8988T (cell line): ENCODE measurements at regions not wholly inside any gene's neighbourhood (a gene's known extent, or its start where the extent isn't known, plus 50 kb on each side); places are given as distances from the start of the nearest gene placed in this dataset.

ENCODE experiments used
- DNase-seq: peaks from one replicate; pipeline ENCODE4 v3.0.0; 2011

DNA sequence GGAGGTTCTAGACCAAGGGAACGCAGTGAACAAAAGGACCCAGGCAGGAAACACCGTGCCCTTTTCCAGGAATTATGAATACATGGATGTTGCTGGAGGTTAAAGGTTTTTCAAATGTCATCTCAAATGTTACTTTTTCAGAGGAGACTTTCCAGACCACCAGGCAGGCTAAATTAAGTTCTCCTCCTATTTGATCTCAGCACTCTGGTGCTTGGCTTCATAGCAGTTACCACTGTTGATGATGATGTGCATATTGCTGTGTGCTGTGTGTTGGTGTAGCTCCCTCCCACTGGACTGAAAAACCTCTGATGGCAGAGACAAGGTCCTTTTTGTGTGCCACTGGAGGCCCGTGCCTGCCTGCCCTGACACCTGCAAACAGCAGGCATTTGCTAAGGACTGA lies 137.3 kb upstream of the PTPRM start:
- DNase-seq, result no peak

DNA sequence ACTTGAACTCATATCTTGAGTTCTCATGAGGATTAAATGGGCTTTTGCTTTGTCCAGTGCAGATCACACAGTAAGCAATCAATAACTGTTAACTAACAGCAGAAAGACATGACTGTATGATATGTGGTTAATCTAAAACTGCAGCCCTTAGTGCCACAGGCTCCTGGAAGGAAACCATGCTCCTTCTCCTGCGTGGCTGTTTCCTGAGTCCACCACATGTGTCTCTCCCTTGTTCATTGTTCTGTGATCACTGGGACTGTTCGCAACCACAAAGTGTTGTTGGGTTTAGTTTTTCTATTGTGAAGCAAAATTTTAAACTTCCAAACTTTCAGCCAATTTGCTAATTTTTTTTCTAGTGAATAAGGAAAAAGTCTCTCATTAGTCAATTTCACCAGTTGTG lies 130.9 kb upstream of the PTPRM start:
- DNase-seq, result no peak

DNA sequence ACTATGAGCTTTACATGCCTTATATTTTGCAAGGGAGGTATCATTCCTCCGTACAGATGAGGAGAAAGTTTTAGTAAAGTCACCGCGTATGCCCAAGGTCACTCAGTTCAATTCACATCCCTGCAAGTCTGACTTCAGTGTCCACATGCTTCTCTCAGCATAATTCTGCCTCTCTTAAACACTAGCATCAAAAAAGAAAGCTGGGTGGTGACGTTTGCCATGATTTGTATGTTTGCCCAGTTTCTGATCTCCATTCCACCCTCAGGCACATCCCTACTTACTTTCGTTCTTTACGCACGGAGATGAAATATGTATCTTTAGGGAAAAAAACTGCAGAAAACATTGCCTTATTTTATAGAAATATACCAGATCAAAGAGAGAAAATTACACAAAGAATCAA lies 129.2 kb upstream of the PTPRM start:
- no peak for DNase-seq

DNA sequence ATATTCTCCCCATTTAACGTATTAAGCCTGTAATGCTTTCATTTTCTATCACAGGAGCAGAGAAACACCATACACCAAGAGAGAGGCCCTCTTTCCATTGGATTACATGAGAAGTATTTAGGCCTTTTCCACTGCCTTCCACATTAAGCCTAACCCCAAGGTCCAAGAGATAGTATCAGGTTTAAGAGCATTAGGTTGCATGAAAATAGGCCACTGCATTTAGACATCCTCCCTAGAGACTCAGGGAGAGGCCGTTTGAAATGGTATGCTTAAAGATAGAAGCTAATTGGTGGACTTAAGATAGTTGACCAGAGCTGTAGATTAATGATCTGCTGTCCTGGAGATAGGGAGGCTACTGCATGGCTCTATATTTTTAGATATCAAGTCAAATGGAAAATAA lies 128.5 kb upstream of the PTPRM start:
- no peak for DNase-seq

DNA sequence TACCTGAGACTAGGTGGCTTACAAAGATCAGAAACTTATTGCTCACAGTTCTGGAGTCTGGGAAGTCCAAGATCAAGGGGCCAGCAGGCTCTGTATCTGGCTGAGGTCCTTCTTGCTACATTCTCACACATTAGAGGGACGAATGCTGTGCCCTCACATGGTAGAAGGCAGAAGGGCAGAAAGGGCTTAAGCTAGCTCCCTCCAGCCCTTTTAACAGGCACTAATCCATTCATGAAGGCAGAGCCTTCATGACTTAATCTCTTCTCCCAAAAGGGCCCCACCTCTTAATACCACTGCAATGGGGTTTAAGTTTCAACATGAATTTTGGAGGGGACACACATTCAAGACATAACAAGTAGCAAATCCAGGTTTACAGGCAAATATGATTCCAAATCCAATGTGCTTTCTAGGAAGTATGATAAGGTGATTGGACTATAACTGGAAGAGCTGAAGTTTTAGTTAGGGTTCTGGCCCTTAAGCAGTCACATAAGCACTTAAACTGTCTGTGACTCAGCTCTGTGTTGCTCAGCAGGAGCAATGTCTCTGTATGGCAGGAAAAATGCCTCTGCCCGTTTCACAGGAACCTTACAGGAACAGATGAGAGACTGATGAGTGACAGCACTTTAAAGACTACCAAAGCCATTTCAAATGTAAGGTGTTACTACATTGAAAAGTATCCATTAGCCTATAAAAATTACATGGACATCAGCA lies 119.6 kb upstream of the PTPRM start:
- DNase-seq, result no peak

DNA sequence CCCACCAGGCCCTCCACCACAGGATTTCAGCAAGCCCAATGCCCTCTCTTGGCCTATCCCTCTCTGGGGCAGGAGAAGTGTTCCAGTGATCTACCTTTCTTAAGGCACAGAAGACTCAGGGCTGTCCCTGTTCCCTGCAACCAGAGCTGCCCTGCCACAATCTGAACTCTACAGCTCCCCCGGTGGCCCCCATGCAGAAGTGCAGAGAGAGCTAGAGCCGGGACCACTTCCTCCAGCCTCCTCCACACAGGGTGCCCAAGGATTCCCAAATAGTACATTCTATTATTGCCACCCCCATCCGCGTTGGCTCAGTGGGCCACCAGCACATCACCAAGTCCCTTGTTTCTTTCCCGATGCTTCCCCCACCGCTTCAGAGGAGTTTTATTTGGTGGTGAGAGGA lies 114.8 kb upstream of the PTPRM start:
- DNase-seq, result peak; percentile 69

DNA sequence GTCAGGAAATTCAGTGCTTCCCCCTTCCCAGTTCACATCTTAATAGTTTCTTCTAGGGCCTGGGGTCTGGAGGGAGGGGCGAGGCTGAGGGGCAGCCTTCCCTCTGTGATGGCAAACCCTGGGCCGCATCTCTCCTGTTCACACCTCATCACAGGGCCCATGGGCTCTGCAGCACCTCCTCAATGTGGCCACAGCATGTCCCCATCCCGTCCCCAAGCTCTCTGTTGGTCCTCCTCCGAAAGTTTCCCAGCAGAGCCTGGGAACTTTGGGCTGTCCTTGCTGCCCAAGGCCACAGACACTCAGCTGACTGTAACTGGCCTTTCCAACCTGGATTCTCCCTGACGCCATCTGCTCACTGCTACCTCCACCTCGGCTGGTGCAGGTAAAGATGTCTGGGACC lies 112.7 kb upstream of the PTPRM start:
- DNase-seq, result no peak

DNA sequence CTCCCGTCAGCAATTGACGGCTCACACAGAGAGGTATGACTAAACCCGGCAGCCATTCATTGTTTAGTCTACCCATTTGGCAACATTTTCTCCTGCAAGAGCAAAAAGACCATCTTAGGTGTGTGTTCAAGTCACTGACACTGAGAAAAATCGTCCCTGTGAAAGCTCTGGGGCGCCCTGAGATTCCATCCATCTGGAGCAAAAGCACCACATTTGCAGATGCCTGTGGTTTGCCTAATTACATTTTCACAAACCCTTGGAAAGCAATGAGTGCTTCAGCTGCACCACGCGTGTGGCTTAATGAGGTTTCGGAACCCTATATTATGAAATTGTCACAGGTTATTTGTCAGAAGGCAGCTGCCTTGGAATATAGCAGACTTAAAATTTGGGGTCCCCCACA lies 110.7 kb upstream of the PTPRM start:
- no peak for DNase-seq

DNA sequence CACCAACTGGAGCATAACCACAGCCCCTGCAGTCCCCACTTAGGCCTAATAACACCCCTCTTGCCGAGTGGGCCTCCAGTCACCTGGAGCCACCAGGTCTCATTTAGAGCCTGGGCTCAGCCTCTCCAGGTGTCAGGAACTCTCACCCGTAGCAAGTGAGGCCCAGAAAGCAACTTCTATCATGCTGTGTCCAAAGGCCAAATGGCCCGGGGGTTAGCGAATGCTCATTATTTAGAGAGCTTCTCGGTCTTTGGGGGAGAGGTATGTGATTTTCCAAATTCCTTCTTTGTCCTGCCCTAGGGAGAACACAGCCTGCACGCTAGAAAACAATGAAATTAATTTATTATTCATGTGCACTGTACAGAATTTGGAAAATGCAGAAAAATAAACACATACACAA lies 109.9 kb upstream of the PTPRM start:
- no peak for DNase-seq

DNA sequence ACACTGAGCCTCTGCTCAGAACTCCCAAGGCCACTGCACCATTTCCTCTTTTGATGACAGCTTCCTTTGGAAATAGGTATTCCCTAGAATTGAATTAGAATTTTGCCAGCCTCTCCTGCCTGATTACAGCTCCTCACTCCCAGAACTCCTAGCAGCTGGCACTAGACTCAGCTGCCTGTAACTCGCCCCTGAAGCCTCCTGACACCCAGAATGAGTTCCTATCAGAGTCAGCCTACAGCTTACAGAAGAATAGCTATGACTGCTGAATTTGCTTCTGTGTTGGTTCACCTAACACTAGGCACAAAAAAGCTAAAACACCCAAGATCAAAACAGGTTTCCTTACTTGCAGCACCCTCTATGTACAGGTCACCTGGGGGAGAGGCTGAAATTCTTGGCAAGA lies 108.2 kb upstream of the PTPRM start:
- DNase-seq, result no peak

DNA sequence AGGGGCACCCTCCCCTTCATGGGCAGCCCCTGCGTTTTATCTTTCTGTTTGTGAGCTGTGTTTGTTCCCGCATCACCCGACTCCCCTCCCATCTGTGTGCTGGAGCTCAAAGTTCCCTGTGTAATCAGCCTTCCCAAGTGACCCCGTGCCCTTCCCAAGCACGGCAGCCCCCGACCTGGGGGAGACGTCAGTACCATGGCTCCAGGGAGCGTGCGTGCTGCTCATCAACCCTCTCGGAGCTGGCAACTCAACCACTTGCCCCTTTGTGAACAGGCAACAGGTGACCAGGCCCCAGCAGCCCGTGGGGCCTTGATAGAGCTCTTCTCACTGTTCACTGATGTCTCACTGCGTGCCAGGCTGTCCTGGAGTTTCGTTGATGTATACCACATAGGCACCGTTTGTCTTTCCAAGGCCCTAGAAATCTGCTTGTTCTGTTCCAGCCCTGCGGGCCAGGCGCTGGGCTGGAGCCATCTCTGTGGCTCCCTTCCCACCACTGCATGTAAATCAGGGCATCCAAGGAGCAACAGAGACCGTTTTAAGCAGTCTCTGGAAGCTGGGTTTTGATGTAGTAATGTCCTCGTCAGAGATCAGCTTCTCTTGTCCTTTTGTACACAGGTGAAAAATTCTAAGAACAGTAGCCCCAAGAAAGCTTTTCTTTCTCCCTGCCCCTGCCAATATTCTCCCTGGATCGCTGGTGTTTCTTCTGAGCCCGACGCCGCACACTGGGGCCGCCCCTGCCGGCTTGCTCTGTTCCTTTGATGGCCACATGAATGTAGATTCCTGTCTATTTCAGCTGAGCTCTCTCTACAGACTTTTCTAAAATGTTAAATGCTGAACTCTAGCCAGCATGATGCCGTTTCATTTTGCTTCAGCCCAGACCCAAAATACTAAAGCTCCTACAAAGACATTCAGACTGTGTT lies 107.0 kb upstream of the PTPRM start:
- DNase-seq, result no peak

DNA sequence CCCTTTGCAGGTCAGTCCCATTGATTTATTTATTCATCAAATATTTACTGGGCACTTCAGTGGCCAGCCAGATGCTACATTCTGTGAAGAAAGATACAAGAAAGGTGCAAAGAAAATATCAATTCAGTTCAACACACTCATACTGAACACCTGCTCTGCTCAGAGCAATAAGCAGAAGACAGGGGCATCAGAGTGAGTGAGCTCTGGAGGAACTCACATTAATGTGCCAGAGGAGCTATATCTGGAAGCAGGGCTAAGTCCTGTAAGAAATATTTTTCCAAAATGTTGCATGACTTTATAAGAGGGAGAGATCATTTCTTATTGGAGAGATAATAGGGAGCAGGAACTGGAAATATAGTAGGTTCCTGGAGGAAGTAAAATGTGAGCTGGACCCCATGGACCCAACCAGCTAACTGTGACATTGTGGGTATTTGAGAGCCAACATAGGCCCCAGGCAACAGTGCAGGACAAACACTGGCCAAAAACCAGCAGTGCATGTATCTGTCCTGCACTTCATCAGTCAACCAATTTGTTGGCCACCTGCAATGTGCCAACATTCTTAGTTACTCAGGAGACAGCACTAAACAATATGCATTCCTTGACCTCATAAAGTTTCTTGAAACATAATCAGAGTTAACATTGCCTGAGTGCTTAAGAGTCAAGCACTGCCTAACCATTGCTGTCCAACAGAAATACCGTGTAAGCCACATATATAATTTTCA lies 102.7 kb upstream of the PTPRM start:
- DNase-seq, result no peak

DNA sequence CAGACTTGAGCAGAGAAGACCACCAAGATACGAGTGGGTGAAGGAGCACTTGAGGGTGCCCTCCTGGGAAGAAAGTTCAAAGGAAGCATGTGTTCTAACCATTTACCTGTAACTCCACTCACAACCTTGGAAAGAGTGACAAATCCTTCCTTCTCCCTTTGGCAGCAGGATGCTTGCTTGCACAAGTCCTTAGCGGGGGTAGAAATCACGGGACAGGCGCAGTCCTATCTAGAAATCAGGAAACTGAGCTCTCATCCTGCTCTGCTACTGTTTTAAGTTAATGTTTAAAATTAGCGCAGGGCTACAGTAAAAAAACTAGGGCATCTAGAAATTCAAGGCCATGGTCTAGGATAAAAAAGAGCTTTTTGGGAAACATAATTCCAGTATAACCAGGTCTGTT lies 100.9 kb upstream of the PTPRM start:
- DNase-seq, result no peak

DNA sequence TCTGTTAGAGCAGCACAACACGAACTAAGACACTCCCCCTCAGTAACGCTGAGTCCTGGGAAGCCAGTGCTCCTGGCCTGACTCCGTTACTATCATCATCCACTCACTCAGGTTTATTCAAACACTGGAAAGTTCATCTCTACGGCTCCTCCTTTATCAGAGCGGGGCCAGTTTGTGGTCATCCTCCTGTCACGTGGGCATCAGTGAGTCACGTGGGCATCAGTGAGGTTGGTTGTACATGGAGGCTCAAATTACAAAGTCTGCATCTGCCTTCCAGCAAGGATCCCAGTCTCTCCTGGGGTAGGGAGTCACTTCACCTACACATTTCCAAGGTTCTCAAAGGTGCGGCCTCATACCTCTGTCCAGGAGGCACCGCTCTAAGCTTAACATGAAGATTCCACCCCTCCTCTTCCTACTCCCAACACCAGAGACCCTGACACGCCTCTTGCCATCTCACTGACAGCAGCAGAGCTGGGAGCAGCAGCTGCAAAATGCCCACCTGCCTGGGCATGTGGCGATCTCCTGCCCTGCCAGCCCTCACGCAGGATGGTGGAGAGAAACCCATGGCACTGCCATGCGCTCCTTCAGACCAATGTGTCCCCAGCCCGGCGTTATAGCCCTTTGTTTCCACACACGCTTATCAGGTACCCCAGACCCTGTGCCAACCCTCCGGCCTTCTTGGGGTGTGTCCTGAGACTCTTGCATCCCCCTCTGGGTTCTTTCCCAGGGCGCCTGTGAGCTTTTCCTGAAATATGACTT lies 99.2 kb upstream of the PTPRM start:
- no peak for DNase-seq

DNA sequence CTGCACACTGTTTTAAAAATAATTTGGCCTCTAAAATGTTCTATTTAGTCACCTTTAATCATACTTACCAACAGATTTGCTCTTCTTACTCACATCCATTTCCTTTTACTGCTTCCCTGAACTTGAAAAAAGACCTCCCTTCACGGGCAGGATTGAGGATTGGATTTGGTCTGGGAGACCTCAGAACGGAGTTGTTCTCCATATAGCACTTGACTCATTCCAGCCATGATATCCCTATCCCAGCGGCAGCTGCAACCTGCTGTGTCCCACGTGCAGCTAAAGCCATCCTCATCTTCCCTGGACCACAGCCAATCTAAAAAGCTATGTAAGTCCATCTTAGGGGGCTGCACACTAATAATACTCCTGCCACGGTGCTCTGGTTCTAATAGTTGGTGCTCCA lies 97.0 kb upstream of the PTPRM start:
- no peak for DNase-seq

DNA sequence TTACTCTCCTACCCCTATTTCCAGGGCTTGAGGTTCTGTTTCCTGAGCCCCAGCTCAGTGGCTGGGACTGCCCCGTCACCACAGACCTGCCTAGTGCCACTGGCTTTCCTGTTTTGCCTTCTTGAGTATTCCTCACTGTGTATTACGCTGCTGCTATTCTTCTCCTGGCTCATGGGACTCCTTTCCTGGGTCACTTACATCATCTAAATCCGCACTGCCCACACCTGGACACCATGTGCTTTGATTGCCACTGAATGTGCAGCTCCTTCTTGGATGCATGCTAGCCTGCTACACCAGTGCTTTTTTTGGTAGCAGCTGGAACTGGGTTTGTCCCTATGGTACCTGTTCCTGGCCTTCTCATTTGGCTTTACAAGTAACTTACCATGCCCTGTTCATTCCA lies 96.6 kb upstream of the PTPRM start:
- no peak for DNase-seq

DNA sequence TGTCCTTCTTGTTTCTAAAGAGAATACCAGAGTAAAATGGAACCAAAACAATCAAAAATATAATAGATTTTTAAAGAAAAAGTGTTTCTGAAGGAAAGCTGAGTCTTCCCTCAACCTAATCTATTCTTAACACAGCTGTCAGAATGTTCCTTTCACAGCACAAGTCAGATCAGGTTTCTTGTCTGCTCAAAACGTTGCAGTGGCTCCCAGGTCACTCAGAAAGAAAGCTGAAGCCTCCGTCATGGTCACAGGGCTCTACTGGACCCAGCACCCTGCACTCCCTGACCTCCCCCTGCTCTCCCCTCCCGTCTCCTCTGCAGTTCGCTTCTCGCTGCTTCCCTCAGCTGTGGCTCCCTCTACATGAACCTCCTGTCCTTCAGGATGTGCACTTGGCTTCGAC lies 90.7 kb upstream of the PTPRM start:
- DNase-seq, result no peak

DNA sequence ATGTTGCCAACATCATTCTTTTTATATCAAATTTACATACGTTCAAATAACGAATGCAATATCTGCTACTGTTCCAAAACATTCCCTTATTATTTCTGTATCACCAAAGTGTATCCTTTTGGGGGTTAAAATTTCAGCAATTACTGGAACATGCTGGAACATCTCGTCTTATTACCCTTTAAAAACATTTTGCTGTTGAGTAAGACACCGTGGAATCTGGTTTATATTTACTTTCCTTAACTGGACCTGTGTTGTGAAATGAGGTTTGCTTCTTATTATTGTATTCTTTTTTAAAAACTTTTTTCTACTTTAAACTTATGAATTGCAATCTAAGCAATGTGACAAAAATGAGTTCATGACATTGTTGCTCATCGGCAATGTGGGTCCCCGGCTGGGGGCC lies 87.4 kb upstream of the PTPRM start:
- no peak for DNase-seq

DNA sequence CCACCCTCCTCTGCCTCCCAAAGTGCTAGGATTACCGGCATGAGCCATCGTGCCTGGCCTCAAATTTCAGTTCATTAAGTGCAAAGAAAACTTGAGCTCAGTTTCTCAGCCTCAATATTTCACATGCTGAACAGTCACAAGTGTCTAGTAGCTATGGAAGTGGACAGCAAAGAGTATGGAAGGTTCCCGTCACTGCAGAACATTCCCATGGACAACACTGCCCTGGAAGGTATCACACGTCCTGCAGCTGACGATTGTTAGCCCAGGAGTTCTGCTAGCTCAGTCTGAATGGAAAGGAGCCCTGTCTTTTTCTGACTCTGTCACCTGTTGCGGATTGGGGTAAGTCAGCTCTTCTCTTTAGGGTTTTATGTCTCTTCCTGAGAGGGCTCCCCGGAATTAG lies 86.2 kb upstream of the PTPRM start:
- no peak for DNase-seq

DNA sequence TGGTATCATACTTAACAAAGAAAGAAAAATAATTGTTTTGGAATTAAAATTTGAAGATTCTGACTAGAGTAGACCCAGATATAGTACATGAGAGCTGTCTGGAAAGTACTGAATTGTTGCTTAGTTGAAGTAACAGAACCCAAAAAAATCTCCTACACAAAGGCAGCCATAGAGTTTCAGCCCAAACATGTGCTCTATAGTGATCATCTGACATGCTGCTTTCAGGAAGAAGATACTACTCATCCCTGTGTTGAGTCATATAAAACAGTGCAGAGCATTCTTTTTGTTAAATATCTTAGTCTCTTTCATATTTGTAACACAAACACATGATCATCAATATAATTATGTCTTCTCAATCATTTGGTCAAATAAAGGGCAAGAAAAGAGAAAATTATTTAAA lies 84.8 kb upstream of the PTPRM start:
- DNase-seq, result no peak

DNA sequence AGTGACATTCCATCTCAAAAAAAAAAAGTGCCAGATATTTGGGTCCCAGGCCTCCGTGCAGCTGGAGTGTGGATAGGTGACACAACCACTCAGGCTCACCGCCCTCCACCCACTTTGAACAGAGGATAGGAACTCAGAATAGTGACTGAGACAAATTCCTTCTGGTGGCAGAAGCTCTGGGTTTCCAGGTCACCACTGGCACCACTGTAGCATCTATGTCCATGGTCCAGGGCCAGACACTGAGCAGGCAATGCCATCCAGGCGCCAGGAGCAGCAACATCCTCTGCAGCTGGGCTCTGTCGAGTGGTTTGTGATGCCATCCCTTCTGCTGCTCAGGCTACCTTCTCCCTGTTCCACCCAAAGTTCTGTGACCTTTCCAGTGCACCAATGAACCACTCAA lies 81.5 kb upstream of the PTPRM start:
- no peak for DNase-seq

DNA sequence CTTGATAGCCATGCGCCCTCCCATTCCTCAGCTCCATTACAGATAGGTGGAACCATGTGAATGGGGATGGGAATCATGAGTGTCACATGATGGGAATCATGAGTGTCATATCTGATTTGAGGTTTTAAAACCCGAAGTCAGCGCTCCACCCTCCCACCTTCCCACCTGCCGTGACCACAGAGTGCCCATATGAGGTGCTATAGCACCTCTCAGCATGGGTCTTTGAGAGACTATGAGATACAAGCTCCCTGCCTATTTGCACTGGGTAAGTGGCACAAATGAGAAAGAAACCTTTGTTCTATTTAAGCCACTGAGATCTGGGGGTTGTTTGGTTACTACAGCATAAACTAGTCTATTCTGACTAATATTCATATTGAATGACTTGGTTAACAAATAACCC lies 78.5 kb upstream of the PTPRM start:
- no peak for DNase-seq

DNA sequence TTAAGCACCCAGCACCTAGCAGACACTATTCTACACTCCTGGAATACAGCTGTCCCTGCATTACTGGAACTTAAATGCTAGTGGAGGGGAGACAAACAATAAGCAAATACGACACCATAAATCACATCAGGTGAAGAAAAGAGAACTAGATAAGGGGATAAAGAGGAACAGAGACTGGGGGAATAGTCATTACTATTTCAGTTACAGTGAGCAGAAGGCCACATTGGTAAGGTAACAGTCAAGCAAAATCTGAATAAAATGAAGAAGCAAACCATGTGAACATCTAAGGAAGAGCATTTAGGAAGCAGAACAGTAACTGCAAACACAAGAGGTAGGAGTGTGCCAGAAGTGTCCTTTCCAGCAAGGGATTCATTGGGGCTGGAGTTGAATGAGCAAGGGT lies 77.0 kb upstream of the PTPRM start:
- no peak for DNase-seq
